ENCODE measurements at regions not wholly inside any gene's neighbourhood (a gene's known extent, or its start where the extent isn't known, plus 50 kb on each side); places are given as distances from the start of the nearest gene placed in this dataset.

DNA sequence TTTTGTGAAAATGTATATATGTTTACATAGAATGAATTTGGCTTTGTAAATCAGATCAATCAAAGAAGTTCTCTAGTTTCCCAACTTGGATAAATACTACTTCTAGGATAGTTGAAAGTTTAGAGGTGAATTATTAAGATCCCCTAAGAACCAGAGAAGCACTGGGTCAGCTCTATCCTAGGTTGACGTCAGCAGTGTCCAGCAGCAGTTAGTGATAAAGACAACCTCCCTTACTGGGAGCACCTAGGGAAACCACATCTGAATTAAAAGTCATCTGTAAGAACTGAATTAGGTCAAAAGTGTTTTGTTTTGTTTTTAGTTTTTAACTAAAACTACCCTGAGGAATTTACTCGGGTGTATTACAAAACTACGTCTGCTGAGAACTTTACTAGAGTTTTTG, 178.0 kb downstream of the POLR1F start (continued):
- TF ChIP-seq RELA (CRISPR knock-in tag; IDR thresholded peaks at IDR 0.05; ENCODE audit: borderline replicate concordance) (no peak), SMAD3 (CRISPR knock-in tag; IDR thresholded peaks at IDR 0.05; ENCODE audit: borderline replicate concordance) (no peak), NFYB (CRISPR knock-in tag; conservative IDR thresholded peaks at IDR 0.05; ENCODE audit: low read depth) (no peak), ZNF121 (CRISPR knock-in tag; IDR thresholded peaks at IDR 0.05) (no peak)
- TF ChIP-seq, protein P1, sequence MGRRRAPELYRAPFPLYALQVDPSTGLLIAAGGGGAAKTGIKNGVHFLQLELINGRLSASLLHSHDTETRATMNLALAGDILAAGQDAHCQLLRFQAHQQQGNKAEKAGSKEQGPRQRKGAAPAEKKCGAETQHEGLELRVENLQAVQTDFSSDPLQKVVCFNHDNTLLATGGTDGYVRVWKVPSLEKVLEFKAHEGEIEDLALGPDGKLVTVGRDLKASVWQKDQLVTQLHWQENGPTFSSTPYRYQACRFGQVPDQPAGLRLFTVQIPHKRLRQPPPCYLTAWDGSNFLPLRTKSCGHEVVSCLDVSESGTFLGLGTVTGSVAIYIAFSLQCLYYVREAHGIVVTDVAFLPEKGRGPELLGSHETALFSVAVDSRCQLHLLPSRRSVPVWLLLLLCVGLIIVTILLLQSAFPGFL (CRISPR knock-in tag; IDR thresholded peaks at IDR 0.05; ENCODE audit: borderline replicate concordance): no peak

- no peak for TF ChIP-seq NFYB (CRISPR knock-in tag; conservative IDR thresholded peaks at IDR 0.05; ENCODE audit: low read depth)
- TF ChIP-seq, protein P2, sequence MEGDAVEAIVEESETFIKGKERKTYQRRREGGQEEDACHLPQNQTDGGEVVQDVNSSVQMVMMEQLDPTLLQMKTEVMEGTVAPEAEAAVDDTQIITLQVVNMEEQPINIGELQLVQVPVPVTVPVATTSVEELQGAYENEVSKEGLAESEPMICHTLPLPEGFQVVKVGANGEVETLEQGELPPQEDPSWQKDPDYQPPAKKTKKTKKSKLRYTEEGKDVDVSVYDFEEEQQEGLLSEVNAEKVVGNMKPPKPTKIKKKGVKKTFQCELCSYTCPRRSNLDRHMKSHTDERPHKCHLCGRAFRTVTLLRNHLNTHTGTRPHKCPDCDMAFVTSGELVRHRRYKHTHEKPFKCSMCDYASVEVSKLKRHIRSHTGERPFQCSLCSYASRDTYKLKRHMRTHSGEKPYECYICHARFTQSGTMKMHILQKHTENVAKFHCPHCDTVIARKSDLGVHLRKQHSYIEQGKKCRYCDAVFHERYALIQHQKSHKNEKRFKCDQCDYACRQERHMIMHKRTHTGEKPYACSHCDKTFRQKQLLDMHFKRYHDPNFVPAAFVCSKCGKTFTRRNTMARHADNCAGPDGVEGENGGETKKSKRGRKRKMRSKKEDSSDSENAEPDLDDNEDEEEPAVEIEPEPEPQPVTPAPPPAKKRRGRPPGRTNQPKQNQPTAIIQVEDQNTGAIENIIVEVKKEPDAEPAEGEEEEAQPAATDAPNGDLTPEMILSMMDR (IDR thresholded peaks at IDR 0.05): no peak
- TF ChIP-seq SOX15 (CRISPR knock-in tag; IDR thresholded peaks at IDR 0.05): no peak
- TF ChIP-seq E2F1 (CRISPR knock-in tag; IDR thresholded peaks at IDR 0.05): no peak
- no peak for TF ChIP-seq TEAD1 (CRISPR knock-in tag; IDR thresholded peaks at IDR 0.05)
- Mint-ChIP-seq H3K4me1 (no peaks in the 10 kb centered on the region), H3K36me3 (no peaks in the 10 kb centered on the region), H3K4me3 (no peak overlapping the region), H3K27ac (no peak overlapping the region), H3K27me3 (ENCODE audit: low read depth) (no peaks in the 10 kb centered on the region), H3K9me3 (peaks cover 10% of the 10 kb centered on the region)
- no peak for ATAC-seq
- POLR2A ChIA-PET: no interaction called here
- CTCF ChIA-PET: interaction anchor here (1.9 kb wide), 1 partner anchor 38 kb away, joined by 8 read pairs; no protein-coding TSS in a partner anchor
- no peak for DNase-seq (ENCODE audit: low spot score)
Measured at GRCh38 chr7:19530261-19530660, 178.6 kb downstream of the POLR1F start.

GRCh38 chr7:19526639-19527038, 182.2 kb downstream of the POLR1F start:
- H3K27ac Mint-ChIP-seq: no peak overlapping the region
- no peaks in the 10 kb centered on the region for H3K27me3 Mint-ChIP-seq (ENCODE audit: low read depth)
- POLR2A ChIA-PET: no interaction called here
- CTCF ChIA-PET: no interaction called here
- DNase-seq (ENCODE audit: low spot score) (no peak), ATAC-seq (no peak)
- H3K4me1 Mint-ChIP-seq: no peaks in the 10 kb centered on the region
- H3K9me3 Mint-ChIP-seq: no peaks in the 10 kb centered on the region
- TF ChIP-seq, protein P3, sequence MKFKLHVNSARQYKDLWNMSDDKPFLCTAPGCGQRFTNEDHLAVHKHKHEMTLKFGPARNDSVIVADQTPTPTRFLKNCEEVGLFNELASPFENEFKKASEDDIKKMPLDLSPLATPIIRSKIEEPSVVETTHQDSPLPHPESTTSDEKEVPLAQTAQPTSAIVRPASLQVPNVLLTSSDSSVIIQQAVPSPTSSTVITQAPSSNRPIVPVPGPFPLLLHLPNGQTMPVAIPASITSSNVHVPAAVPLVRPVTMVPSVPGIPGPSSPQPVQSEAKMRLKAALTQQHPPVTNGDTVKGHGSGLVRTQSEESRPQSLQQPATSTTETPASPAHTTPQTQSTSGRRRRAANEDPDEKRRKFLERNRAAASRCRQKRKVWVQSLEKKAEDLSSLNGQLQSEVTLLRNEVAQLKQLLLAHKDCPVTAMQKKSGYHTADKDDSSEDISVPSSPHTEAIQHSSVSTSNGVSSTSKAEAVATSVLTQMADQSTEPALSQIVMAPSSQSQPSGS (CRISPR knock-in tag; IDR thresholded peaks at IDR 0.05; ENCODE audit: borderline replicate concordance, low read depth): no peak
- TF ChIP-seq, protein P4, sequence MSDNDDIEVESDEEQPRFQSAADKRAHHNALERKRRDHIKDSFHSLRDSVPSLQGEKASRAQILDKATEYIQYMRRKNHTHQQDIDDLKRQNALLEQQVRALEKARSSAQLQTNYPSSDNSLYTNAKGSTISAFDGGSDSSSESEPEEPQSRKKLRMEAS (CRISPR knock-in tag; IDR thresholded peaks at IDR 0.05): no peak
- TF ChIP-seq, protein P5, sequence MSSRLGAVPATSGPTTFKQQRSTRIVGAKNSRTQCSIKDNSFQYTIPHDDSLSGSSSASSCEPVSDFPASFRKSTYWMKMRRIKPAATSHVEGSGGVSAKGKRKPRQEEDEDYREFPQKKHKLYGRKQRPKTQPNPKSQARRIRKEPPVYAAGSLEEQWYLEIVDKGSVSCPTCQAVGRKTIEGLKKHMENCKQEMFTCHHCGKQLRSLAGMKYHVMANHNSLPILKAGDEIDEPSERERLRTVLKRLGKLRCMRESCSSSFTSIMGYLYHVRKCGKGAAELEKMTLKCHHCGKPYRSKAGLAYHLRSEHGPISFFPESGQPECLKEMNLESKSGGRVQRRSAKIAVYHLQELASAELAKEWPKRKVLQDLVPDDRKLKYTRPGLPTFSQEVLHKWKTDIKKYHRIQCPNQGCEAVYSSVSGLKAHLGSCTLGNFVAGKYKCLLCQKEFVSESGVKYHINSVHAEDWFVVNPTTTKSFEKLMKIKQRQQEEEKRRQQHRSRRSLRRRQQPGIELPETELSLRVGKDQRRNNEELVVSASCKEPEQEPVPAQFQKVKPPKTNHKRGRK (CRISPR knock-in tag; IDR thresholded peaks at IDR 0.05; ENCODE audit: borderline replicate concordance): no peak
- TF ChIP-seq IRF2 (CRISPR knock-in tag; IDR thresholded peaks at IDR 0.05; ENCODE audit: borderline replicate concordance, low read depth): no peak
- TF ChIP-seq, protein P6, sequence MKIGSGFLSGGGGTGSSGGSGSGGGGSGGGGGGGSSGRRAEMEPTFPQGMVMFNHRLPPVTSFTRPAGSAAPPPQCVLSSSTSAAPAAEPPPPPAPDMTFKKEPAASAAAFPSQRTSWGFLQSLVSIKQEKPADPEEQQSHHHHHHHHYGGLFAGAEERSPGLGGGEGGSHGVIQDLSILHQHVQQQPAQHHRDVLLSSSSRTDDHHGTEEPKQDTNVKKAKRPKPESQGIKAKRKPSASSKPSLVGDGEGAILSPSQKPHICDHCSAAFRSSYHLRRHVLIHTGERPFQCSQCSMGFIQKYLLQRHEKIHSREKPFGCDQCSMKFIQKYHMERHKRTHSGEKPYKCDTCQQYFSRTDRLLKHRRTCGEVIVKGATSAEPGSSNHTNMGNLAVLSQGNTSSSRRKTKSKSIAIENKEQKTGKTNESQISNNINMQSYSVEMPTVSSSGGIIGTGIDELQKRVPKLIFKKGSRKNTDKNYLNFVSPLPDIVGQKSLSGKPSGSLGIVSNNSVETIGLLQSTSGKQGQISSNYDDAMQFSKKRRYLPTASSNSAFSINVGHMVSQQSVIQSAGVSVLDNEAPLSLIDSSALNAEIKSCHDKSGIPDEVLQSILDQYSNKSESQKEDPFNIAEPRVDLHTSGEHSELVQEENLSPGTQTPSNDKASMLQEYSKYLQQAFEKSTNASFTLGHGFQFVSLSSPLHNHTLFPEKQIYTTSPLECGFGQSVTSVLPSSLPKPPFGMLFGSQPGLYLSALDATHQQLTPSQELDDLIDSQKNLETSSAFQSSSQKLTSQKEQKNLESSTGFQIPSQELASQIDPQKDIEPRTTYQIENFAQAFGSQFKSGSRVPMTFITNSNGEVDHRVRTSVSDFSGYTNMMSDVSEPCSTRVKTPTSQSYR (CRISPR knock-in tag; IDR thresholded peaks at IDR 0.05): no peak
- H3K4me3 Mint-ChIP-seq: no peak overlapping the region
- H3K36me3 Mint-ChIP-seq: no peaks in the 10 kb centered on the region
